Stimulated activated naive CD8-positive, alpha-beta T cell treated with anti-CD3 and anti-CD28 coated beads, Interleukin-15, Interleukin-2, amounts not matched to agents 100 ng/mL and 50 ng/mL, for 24 hours (primary cell): ENCODE measurements at regions not wholly inside any gene's neighbourhood (a gene's known extent, or its start where the extent isn't known, plus 50 kb on each side); places are given as distances from the start of the nearest gene placed in this dataset.

Source experiments
- H3K27ac Mint-ChIP-seq: one replicate; pipeline ENCODE4 v1.8.0; 2021; ENCODE audit warnings: mild to moderate bottlenecking, mixed read lengths
- H3K27me3 Mint-ChIP-seq: one replicate; pipeline ENCODE4 v1.8.0; 2021; ENCODE audit warnings: mixed read lengths
- H3K36me3 Mint-ChIP-seq: one replicate; pipeline ENCODE4 v1.8.0; 2021; ENCODE audit warnings: low read depth, mixed read lengths
- H3K4me1 Mint-ChIP-seq: one replicate; pipeline ENCODE4 v1.8.0; 2021; ENCODE audit warnings: low read depth, mixed read lengths
- H3K4me3 Mint-ChIP-seq: one replicate; pipeline ENCODE4 v1.8.0; 2021; ENCODE audit warnings: mild to moderate bottlenecking, mixed read lengths
- H3K9me3 Mint-ChIP-seq: one replicate; pipeline ENCODE4 v1.8.0; 2021; ENCODE audit warnings: mixed read lengths

DNA sequence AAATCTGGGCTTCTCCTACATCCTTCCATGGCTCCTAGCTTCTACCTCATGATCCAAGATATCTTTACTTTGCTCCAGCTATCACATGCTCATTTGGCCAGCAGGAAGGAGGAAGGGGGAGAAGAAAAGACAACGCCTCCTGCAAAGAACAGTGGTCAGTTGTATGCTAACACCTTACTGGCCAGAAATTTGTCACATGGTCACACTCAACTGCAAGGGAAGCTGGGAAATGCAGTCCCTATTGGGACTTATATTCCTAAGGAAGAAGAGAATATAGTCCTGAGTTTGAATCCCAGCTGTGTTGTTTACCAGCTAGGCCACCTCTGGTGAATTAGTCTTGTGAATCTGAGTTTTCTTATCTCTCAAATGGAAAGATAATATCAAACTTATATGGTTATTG is 272.0 kb downstream of the BLID start:
- Mint-ChIP-seq H3K27me3 (no peaks in the 10 kb centered on the region), H3K4me1 (no peaks in the 10 kb centered on the region), H3K9me3 (peaks cover 5% of the 10 kb centered on the region), H3K27ac (no peak overlapping the region), H3K4me3 (no peak overlapping the region), H3K36me3 (no peaks in the 10 kb centered on the region)

DNA sequence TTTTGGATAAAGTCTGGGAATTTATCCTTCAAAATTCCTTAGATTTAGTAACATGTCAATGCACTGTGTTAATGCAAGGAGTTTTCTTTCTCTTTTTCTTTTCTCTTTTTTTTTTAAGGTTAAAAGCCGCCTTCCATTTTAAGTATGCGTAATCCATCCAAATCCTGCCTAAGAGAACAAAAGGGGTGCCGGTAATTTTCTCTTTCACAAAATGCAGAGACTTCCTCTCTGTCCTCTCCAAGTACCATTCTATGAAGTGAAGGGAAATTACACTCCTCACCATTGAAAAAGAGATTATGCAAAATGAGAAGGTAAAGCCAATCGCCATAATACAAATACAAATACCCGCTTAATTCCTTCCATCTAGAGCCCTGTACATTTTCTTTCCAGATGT is 273.8 kb downstream of the BLID start:
- Mint-ChIP-seq H3K9me3 (peaks cover 4% of the 10 kb centered on the region), H3K36me3 (no peaks in the 10 kb centered on the region), H3K4me3 (no peak overlapping the region), H3K27me3 (no peaks in the 10 kb centered on the region), H3K27ac (no peak overlapping the region), H3K4me1 (no peaks in the 10 kb centered on the region)

DNA sequence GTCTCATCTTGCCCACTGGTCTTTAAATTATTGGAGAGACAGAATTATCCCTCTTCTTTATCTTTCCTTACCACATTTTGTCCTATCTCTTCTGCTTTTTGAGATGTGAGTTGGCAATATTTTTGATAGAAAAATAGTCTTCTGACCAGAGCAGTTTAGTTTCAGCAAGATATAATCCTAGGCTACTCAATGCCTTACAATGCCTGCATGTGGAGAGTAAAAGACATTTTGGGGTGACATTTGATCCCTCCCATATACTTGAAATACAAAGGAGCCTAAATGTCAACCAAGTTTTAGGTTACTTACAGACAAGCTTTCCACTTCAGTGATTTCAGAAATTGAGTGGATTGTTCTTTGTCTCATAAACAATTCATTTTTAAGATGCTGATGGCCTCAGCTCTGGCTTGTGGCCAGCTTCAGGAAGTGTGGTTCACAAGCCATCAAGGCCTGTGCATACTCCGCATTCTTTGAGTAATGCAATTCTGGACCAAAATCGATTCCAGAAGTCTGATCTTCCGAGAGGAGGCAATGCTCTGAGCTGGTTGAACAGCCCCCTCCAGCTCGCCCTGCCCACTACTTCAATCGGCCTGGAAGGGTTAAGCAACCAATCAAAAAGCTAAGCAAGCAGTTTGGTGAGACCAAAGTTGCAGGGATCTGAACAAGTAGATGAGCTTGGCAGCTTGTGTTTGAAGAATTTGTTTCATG is 274.4 kb downstream of the BLID start:
- no peak overlapping the region for H3K27ac Mint-ChIP-seq
- H3K27me3 Mint-ChIP-seq: no peaks in the 10 kb centered on the region
- H3K36me3 Mint-ChIP-seq: no peaks in the 10 kb centered on the region
- no peaks in the 10 kb centered on the region for H3K4me1 Mint-ChIP-seq
- peaks cover 4% of the 10 kb centered on the region for H3K9me3 Mint-ChIP-seq
- no peak overlapping the region for H3K4me3 Mint-ChIP-seq

DNA sequence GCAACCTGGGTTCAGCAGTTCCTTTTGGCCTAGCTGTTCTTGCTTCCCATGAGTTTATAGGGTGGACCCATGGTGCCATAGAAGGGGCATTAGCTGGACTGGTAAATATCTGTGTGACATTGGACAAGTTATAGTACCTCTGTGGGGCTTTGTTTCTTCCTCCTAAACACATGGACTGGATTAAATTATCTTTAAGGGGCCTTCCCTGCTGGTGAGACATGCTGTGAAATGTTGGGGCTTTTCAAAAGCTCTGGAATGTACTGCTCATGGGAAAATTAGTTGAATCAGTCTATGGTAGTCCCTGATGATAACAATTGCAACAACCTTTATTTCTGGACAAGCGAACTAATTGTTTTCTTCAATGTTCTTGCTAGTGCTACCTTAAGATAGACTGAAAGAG is 276.2 kb downstream of the BLID start:
- Mint-ChIP-seq H3K9me3 (peaks cover 10% of the 10 kb centered on the region), H3K4me1 (no peaks in the 10 kb centered on the region), H3K27ac (no peak overlapping the region), H3K36me3 (no peaks in the 10 kb centered on the region), H3K27me3 (no peaks in the 10 kb centered on the region), H3K4me3 (no peak overlapping the region)

DNA sequence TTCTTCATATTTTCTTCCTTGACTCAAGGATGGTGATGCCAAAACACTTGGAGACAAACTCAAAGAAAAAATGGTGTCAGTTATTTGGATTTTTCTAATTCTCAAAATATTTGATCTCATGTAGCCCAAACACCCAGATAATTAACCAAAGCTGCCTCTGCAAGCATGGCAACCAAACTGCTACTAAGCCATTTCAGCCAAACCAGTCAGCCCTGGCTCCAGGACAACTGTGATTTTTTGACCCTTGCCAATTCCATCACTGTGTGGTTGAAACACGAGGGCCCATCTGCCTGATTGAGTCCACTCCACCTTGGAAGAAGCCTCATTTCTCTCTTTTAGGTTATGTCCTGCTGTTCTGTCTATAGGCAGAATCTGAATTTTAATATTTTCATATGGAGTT is 277.4 kb downstream of the BLID start:
- H3K4me3 Mint-ChIP-seq: no peak overlapping the region
- no peaks in the 10 kb centered on the region for H3K36me3 Mint-ChIP-seq
- H3K27ac Mint-ChIP-seq: no peak overlapping the region
- no peaks in the 10 kb centered on the region for H3K27me3 Mint-ChIP-seq
- H3K9me3 Mint-ChIP-seq: peaks cover 17% of the 10 kb centered on the region
- no peaks in the 10 kb centered on the region for H3K4me1 Mint-ChIP-seq

DNA sequence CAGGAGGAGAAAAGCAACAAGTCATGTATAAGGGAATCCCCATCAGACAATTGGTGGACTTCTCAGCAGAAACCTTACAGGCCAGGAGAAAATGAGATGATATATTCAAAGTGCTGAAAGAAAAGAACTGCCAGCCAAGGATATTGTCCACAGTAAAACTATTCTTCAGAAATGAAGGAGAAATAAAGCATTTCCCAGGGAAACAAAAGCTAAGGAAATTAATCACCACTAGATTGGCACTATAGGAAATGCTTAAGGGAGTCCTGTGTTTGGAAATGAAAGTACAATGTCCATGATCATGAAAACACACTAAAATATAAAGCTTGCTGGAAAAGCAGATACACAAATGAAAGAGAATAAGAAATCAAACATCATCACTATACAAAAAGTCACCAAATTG is 282.0 kb downstream of the BLID start:
- Mint-ChIP-seq H3K27me3 (no peaks in the 10 kb centered on the region), H3K9me3 (peaks cover 38% of the 10 kb centered on the region), H3K36me3 (no peaks in the 10 kb centered on the region), H3K27ac (no peak overlapping the region), H3K4me1 (peaks cover 2% of the 10 kb centered on the region), H3K4me3 (no peak overlapping the region)

DNA sequence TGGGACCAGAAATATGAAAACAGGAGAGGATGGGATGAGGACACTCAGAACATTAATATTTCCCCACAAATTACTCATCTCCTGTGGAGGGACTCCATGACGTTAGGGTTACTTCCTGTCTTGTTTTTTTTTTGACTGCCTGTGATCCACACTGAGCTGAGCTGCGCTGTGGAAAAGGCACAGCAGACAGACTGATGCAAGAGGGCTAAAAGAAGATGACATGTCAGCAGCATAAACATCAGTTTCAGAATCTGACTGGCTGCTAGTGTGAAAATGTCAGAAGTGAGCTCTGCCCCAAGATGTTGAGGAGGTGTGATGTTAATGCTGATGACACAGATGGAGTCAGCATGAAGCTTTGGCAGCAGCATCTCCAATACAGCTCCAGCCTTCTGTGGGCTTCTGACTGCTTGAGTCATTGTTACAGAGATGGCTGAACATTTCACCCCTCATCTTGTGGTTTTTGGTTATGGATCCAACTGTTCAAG is 286.8 kb downstream of the BLID start:
- Mint-ChIP-seq H3K9me3 (peaks cover 28% of the 10 kb centered on the region), H3K27ac (peak overlapping the region; percentile 21), H3K36me3 (no peaks in the 10 kb centered on the region), H3K27me3 (no peaks in the 10 kb centered on the region), H3K4me3 (no peak overlapping the region), H3K4me1 (peaks cover 4% of the 10 kb centered on the region)

DNA sequence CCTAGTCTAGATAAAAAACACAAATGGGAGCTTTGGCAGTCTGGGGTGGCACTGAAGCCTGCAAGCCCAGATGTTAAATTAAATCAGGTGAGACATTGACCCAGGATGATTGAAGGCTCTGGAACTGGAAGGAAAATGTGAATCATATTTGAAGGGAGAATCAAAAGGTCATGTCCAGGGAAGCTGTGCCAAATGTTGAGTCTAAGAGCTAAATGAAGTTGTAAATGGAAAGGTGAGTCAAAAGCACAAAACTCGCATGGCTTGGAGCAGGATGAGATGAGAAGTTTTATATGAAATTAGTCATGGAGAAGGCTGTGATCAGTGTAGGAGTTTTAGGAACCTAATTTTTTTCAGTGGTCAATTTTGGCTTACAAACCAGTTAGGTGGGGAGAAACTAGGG is 301.1 kb downstream of the BLID start:
- H3K36me3 Mint-ChIP-seq: no peaks in the 10 kb centered on the region
- peaks cover 17% of the 10 kb centered on the region for H3K9me3 Mint-ChIP-seq
- no peaks in the 10 kb centered on the region for H3K27me3 Mint-ChIP-seq

DNA sequence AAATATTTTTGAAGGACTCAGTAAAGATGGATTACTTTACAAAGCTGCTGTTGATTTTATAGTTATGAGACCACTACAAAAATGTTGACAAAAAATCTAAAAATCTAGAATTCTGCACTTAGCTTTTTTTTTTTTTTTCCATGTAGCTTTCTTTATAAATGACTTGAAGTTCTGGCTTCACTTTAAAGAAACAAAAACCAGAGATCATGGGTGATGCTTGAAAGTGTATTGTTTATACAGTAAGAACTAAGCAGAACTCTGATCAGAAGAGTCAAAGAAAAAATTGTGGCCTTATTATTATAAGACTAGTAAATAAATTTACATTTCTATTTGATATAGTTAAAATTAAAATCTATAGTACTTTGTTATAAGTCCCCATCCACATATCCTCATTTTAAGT is 301.7 kb downstream of the BLID start:
- Mint-ChIP-seq H3K4me1 (no peaks in the 10 kb centered on the region), H3K4me3 (no peak overlapping the region), H3K27ac (no peak overlapping the region)

More for the DNA sequence above, 301.1 kb downstream of the BLID start:
- no peak overlapping the region for H3K27ac Mint-ChIP-seq
- H3K4me1 Mint-ChIP-seq: no peaks in the 10 kb centered on the region
- H3K4me3 Mint-ChIP-seq: no peak overlapping the region

DNA sequence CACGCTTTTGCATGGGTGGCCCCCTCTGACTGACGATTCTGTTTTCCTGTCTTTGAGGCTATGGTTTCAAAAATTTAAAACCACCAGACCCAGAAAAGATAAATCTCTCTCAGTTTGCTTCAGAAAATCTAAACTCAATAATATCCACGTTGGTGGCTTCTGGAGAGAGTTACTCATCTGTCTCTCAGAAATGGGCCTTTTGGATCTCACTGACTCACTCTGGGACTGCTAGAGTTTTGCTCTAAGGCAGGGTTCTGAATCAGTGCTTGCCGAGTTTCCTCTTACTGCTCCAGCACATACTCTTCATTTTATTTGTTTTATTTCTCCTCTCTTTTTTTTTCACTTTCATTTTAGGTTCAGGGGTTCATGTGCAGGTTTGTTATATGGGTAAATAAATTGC is 305.7 kb downstream of the BLID start:
- H3K27me3 Mint-ChIP-seq: no peaks in the 10 kb centered on the region
- H3K36me3 Mint-ChIP-seq: no peaks in the 10 kb centered on the region
- peaks cover 14% of the 10 kb centered on the region for H3K9me3 Mint-ChIP-seq
- no peak overlapping the region for H3K27ac Mint-ChIP-seq
- H3K4me3 Mint-ChIP-seq: no peak overlapping the region
- H3K4me1 Mint-ChIP-seq: no peaks in the 10 kb centered on the region

More for the DNA sequence above, 301.7 kb downstream of the BLID start:
- Mint-ChIP-seq H3K36me3 (no peaks in the 10 kb centered on the region), H3K27me3 (no peaks in the 10 kb centered on the region), H3K9me3 (peaks cover 17% of the 10 kb centered on the region)

DNA sequence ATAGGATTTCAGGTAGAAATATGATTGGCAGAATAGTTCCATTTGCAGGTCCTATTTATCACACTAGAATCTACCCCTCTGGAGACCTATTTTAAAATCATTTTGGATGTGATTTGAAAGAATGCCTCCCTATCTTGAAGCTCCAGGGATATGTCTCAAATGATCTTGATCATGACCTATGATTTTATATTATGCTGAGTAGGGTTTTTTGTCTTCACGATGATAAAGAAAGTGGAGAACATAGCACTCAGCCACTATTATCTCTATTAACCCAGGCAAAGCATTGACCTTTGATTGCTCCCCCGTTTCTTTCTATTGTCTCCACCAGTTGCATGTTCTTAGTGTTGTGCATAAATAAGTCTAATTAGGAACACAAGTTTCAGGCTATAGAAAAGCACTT is 307.9 kb downstream of the BLID start:
- Mint-ChIP-seq H3K4me3 (no peak overlapping the region), H3K4me1 (no peaks in the 10 kb centered on the region), H3K36me3 (no peaks in the 10 kb centered on the region), H3K27me3 (no peaks in the 10 kb centered on the region), H3K27ac (no peak overlapping the region), H3K9me3 (peaks cover 9% of the 10 kb centered on the region)

DNA sequence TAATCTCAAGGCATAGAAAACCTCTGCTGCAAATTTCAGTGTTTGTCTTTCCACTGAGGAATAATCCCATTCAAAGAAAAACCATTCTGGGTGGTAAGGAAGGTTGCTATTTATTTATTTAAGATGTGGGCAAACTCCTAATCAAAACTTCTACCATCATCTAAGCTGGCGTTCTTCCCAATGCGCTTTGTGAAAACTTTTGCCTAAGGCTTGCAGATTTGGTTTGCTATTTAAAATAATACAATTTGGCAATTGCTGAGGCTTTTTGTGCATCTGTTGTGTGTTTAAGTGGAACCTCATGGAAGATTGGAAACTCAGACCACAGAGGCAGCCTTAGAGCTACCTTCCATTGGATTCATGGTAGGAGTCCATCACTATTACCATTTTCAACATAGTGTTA is 309.0 kb downstream of the BLID start:
- Mint-ChIP-seq H3K4me3 (no peak overlapping the region), H3K4me1 (no peaks in the 10 kb centered on the region), H3K9me3 (peaks cover 12% of the 10 kb centered on the region)

DNA sequence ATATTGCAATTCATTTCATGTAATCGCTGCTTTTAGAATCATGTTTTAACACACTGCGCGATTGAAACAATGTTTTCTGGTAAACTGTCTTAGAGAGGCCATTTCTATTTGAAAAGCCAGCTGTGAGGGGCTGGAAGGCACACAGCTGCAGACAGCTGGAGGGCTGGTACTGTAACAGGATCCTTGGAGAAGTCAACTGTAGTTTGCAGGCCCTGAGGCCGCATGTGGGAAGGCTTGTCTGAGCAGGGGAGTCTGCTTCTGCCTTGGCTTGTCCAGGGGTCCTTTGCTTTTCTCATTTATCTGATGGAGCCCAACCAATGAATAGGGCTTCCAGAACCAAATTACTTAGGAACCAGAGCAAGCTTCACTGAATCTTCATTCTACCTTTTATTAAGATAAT is 313.5 kb downstream of the BLID start:
- no peak overlapping the region for H3K4me3 Mint-ChIP-seq
- no peaks in the 10 kb centered on the region for H3K27me3 Mint-ChIP-seq
- H3K4me1 Mint-ChIP-seq: no peaks in the 10 kb centered on the region
- H3K27ac Mint-ChIP-seq: no peak overlapping the region
- peaks cover 7% of the 10 kb centered on the region for H3K9me3 Mint-ChIP-seq
- no peaks in the 10 kb centered on the region for H3K36me3 Mint-ChIP-seq

More for the DNA sequence above, 309.0 kb downstream of the BLID start:
- Mint-ChIP-seq H3K36me3 (no peaks in the 10 kb centered on the region), H3K27ac (no peak overlapping the region), H3K27me3 (no peaks in the 10 kb centered on the region)

DNA sequence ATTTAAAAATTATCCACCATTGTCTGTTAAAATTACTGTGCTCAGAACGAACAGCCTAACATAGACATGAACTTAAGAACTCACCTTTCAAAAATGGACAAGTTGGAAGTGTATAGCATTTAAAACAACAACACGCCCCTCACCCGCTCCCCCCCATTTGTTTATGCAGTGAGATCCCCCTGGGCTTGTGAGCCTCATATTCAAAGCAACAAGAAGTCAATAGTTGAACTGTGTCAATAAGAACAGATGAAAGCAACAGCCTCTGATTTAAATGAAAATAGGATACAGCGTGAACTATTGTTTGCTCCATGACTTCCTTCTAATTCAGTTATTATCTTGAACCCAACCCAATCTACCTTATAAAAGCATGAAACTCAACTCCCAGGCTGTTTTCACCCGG is 314.2 kb downstream of the BLID start:
- Mint-ChIP-seq H3K27ac (no peak overlapping the region), H3K4me3 (no peak overlapping the region), H3K9me3 (peaks cover 7% of the 10 kb centered on the region), H3K4me1 (no peaks in the 10 kb centered on the region), H3K27me3 (no peaks in the 10 kb centered on the region), H3K36me3 (no peaks in the 10 kb centered on the region)

DNA sequence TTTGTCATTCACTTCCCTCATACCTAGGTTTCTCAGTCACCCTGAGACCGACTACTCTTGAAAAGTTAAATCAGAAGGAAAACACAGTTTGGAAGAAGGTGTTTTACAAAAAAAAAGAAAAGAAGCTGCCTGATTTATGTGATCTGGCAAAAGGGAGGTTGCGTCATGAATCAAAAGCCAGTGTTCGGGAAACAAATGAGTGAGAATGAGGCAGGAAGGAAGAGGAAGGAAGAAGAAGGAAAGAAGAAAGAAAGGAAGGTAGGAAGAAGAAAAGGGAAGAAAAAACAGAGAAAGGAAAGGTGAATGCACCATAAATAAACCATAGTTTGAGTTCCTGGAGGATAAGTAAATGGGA is 314.6 kb downstream of the BLID start:
- H3K9me3 Mint-ChIP-seq: peaks cover 7% of the 10 kb centered on the region
- no peak overlapping the region for H3K27ac Mint-ChIP-seq
- H3K36me3 Mint-ChIP-seq: no peaks in the 10 kb centered on the region
- H3K4me3 Mint-ChIP-seq: no peak overlapping the region
- no peaks in the 10 kb centered on the region for H3K27me3 Mint-ChIP-seq
- no peaks in the 10 kb centered on the region for H3K4me1 Mint-ChIP-seq

DNA sequence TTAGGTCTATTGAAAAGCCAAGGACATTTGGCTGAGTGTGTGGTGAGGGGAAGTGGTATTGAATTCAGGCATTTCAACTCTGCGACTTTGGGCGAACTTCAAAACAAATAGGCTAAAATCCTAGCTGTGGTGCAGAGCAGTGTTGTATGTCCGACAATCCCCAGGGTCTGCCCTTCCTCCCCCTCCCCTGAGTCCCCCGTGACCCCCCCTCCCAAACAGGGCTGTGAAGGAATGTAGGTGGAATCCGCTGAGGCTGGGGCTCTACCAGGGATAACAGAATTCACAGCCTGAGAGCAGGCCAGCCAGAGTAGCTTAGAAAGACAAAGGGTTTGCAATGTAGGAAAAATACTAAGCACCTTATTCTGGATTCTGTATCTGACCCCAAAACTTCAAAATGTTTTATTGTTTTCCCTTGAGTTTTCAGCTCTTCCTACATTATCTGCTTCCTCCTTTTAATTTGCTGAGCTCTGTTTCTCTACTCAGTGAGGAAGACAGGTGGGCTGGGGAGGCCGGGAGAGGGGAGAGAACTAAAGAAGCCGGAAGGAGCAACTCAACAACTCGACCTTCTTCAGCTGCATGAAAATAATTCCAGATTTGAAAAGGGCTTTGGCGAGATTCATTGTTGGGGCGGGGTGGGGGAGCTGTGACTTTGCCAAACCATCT is 315.2 kb downstream of the BLID start:
- H3K4me3 Mint-ChIP-seq: no peak overlapping the region

More for the DNA sequence above, 315.2 kb downstream of the BLID start:
- Mint-ChIP-seq H3K36me3 (no peaks in the 10 kb centered on the region), H3K4me1 (no peaks in the 10 kb centered on the region), H3K27me3 (no peaks in the 10 kb centered on the region), H3K27ac (no peak overlapping the region), H3K9me3 (peaks cover 7% of the 10 kb centered on the region)
